Midbrain (tissue), 1 donor: ENCODE measurements at regions not wholly inside any gene's neighbourhood (a gene's known extent, or its start where the extent isn't known, plus 50 kb on each side); places are given as distances from the start of the nearest gene placed in this dataset.

Experiments
- DNase-seq: peaks from one replicate; lab custom pipeline; 2025; lab: John Stamatoyannopoulos, UW

- DNase-seq = no peak
Observed at GRCh38 chr7:67690700-67691099, 694.1 kb downstream of the TYW1 start.

- no peak for DNase-seq
Observed at GRCh38 chr7:67692425-67692824, 695.8 kb downstream of the TYW1 start.

GRCh38 chr7:67696124-67696523 is 699.5 kb downstream of the TYW1 start:
- no peak for DNase-seq

- no peak for DNase-seq
Observed at GRCh38 chr7:67696878-67697277, 700.2 kb downstream of the TYW1 start.

- no peak for DNase-seq
Observed at GRCh38 chr7:67698354-67698753, 701.7 kb downstream of the TYW1 start.

GRCh38 chr7:67705850-67706249 is 709.2 kb downstream of the TYW1 start:
- no peak for DNase-seq

GRCh38 chr7:67711706-67712105 is 715.1 kb downstream of the TYW1 start:
- no peak for DNase-seq

GRCh38 chr7:67713451-67714056 is 716.9 kb downstream of the TYW1 start:
- no peak for DNase-seq

- no peak for DNase-seq
Observed at GRCh38 chr7:67716729-67717128, 720.1 kb downstream of the TYW1 start.

GRCh38 chr7:67723591-67723990 is 727.0 kb downstream of the TYW1 start:
- DNase-seq = no peak

GRCh38 chr7:67724435-67724834 is 727.8 kb downstream of the TYW1 start:
- no peak for DNase-seq

GRCh38 chr7:67724955-67725354 is 728.3 kb downstream of the TYW1 start:
- DNase-seq = no peak

GRCh38 chr7:67725423-67725822 is 728.8 kb downstream of the TYW1 start:
- DNase-seq = no peak

- DNase-seq = no peak
Observed at GRCh38 chr7:67729771-67730170, 733.1 kb downstream of the TYW1 start.

GRCh38 chr7:67731704-67732103 is 735.1 kb downstream of the TYW1 start:
- DNase-seq = no peak

GRCh38 chr7:67732898-67733297 is 736.3 kb downstream of the TYW1 start:
- DNase-seq = no peak

GRCh38 chr7:67738145-67738544 is 741.5 kb downstream of the TYW1 start:
- no peak for DNase-seq

GRCh38 chr7:67738958-67739357 is 742.3 kb downstream of the TYW1 start:
- no peak for DNase-seq

- no peak for DNase-seq
Observed at GRCh38 chr7:67743501-67743900, 746.9 kb downstream of the TYW1 start.

GRCh38 chr7:67752227-67752626 is 755.6 kb downstream of the TYW1 start:
- no peak for DNase-seq

- DNase-seq = no peak
Observed at GRCh38 chr7:67753891-67754290, 757.3 kb downstream of the TYW1 start.

GRCh38 chr7:67754651-67755050 is 758.0 kb downstream of the TYW1 start:
- DNase-seq = no peak

GRCh38 chr7:67758551-67758950 is 761.9 kb downstream of the TYW1 start:
- no peak for DNase-seq

GRCh38 chr7:67760971-67761370 is 764.3 kb downstream of the TYW1 start:
- no peak for DNase-seq

GRCh38 chr7:67762516-67762915 is 765.9 kb downstream of the TYW1 start:
- no peak for DNase-seq
